ENCODE measurements at regions not wholly inside any gene's neighbourhood (a gene's known extent, or its start where the extent isn't known, plus 50 kb on each side); places are given as distances from the start of the nearest gene placed in this dataset.

DNA sequence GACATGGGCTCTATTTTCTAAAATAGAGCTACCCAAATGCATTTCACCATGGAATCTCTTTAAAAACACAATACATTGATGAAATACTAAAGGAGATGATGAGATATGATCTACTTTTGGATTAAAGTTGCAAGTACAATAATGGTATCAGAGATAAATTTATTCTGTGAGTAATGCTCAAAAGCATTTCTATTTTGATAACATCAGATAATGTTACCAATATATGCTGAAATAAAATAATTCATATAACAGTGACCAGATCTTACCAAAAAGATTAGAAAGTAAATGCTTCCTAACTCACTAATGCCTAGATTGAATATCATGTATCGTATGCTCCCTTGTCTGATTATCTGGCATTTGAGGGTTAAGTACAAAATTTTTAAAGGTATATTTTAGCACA, 761.8 kb upstream of the ZNF608 start:
- TF ChIP-seq, protein P1, sequence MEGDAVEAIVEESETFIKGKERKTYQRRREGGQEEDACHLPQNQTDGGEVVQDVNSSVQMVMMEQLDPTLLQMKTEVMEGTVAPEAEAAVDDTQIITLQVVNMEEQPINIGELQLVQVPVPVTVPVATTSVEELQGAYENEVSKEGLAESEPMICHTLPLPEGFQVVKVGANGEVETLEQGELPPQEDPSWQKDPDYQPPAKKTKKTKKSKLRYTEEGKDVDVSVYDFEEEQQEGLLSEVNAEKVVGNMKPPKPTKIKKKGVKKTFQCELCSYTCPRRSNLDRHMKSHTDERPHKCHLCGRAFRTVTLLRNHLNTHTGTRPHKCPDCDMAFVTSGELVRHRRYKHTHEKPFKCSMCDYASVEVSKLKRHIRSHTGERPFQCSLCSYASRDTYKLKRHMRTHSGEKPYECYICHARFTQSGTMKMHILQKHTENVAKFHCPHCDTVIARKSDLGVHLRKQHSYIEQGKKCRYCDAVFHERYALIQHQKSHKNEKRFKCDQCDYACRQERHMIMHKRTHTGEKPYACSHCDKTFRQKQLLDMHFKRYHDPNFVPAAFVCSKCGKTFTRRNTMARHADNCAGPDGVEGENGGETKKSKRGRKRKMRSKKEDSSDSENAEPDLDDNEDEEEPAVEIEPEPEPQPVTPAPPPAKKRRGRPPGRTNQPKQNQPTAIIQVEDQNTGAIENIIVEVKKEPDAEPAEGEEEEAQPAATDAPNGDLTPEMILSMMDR (IDR thresholded peaks at IDR 0.05; ENCODE audit: unreplicated experiment): no peak
- Mint-ChIP-seq H3K27me3 (no peaks in the 10 kb centered on the region), H3K4me1 (ENCODE audit: low read depth) (peaks cover 2% of the 10 kb centered on the region), H3K4me3 (ENCODE audit: low read depth) (no peak overlapping the region), H3K36me3 (ENCODE audit: insufficient read depth) (no peaks in the 10 kb centered on the region), H3K9me3 (ENCODE audit: low read depth) (no peaks in the 10 kb centered on the region), H3K27ac (no peak overlapping the region)
- no peak for DNase-seq (ENCODE audit: low spot score, unreplicated experiment)

DNA sequence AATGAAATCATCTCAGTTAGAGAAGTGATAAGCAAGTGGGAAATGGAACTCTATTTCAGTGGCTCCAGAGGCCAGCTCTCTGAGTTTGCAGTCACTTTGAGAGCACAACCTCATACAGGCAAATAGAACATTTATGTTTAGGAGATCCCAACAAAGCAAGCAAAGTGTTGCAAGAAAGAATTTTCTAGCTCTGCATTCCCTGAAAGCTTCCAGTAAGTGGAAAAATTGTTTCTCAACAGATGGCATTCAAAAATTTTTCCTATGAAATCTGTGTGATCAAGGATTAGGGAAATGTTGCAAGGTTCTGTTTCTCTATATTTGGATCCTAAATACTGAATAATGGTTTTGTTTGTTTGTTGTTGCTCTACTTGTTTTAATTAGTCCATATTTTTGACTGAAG, 764.2 kb upstream of the ZNF608 start:
- Mint-ChIP-seq H3K4me3 (ENCODE audit: low read depth) (no peak overlapping the region), H3K9me3 (ENCODE audit: low read depth) (no peaks in the 10 kb centered on the region), H3K27ac (no peak overlapping the region), H3K36me3 (ENCODE audit: insufficient read depth) (no peaks in the 10 kb centered on the region), H3K27me3 (no peaks in the 10 kb centered on the region), H3K4me1 (ENCODE audit: low read depth) (no peaks in the 10 kb centered on the region)
- no peak for DNase-seq (ENCODE audit: low spot score, unreplicated experiment)
- TF ChIP-seq, protein P1 (IDR thresholded peaks at IDR 0.05; ENCODE audit: unreplicated experiment): no peak

DNA sequence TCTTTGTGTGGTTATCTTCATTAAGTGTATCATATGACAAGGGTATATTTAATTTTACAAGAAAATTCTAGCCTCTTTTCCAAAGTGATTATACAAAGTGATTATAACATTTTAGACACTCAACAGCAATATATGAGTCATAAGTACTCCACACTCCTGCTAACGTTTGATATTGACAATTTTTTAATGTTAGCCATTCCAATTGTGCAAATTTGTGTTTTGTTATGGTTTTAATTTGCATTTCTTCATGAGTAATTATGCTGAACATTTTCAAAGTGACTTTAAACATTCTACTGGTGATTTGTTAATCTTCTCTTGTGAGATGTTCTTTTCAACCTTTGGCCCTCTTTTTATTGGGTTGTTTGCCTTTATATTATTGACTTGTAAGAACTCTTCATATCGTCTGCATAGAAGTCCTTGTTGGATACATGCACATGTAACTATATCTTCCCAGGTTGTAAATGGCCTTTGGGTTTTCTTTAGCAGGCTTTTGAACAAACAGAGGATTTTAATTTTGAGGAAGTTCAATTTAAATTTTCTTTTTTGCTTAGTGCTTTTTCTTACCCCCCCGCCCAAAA, 771.6 kb upstream of the ZNF608 start:
- no peaks in the 10 kb centered on the region for H3K36me3 Mint-ChIP-seq (ENCODE audit: insufficient read depth)
- TF ChIP-seq, protein P1 (IDR thresholded peaks at IDR 0.05; ENCODE audit: unreplicated experiment): no peak
- H3K9me3 Mint-ChIP-seq (ENCODE audit: low read depth): no peaks in the 10 kb centered on the region
- no peak for DNase-seq (ENCODE audit: low spot score, unreplicated experiment)
- H3K27ac Mint-ChIP-seq: no peak overlapping the region
- H3K4me3 Mint-ChIP-seq (ENCODE audit: low read depth): no peak overlapping the region
- H3K4me1 Mint-ChIP-seq (ENCODE audit: low read depth): no peaks in the 10 kb centered on the region
- no peaks in the 10 kb centered on the region for H3K27me3 Mint-ChIP-seq

DNA sequence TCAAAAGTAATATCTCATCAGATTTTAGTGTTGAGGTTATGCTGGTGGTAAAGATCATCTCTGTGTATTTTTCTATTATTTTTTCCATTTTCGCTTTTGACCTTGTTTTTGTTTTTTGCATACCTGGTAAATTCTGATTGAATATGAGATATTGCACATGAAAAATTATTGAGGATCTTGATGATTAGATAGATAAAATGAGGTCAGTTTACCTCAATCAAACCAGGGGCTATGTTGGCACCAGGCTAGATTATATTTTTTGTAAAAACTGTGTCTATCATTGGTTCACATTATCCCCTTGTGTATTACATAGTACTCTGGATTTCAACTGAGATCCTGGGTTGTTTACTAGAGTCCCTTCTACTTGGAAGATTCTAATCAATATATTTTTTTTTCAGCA, 774.9 kb upstream of the ZNF608 start:
- Mint-ChIP-seq H3K9me3 (ENCODE audit: low read depth) (no peaks in the 10 kb centered on the region), H3K27ac (no peak overlapping the region), H3K4me3 (ENCODE audit: low read depth) (no peak overlapping the region), H3K4me1 (ENCODE audit: low read depth) (no peaks in the 10 kb centered on the region), H3K27me3 (no peaks in the 10 kb centered on the region), H3K36me3 (ENCODE audit: insufficient read depth) (no peaks in the 10 kb centered on the region)
- TF ChIP-seq, protein P1 (IDR thresholded peaks at IDR 0.05; ENCODE audit: unreplicated experiment): no peak
- no peak for DNase-seq (ENCODE audit: low spot score, unreplicated experiment)

DNA sequence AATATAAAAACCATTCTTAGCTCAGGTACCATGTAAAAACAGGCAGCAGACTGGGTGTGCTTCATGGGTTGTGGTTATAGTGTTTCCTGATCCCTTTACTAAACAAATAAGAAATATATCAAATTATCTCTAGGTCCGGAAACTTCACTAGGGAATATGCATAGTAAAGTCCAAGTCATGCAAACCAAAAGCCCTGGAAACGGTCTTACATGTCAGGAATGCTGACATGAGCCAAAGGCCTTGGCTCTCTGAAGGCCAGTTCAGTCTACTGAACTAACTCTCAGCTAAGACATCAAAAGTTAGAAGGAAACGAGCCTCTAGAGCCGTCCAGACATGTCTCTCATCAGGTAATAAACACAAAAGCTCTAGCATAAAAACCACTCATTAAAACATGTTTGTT, 778.9 kb upstream of the ZNF608 start:
- TF ChIP-seq, protein P1 (IDR thresholded peaks at IDR 0.05; ENCODE audit: unreplicated experiment): no peak
- Mint-ChIP-seq H3K4me1 (ENCODE audit: low read depth) (peaks cover 8% of the 10 kb centered on the region), H3K27ac (no peak overlapping the region), H3K9me3 (ENCODE audit: low read depth) (no peaks in the 10 kb centered on the region), H3K27me3 (no peaks in the 10 kb centered on the region), H3K4me3 (ENCODE audit: low read depth) (no peak overlapping the region), H3K36me3 (ENCODE audit: insufficient read depth) (no peaks in the 10 kb centered on the region)
- DNase-seq (ENCODE audit: low spot score, unreplicated experiment): no peak
